ENCODE measurements at regions not wholly inside any gene's neighbourhood (a gene's known extent, or its start where the extent isn't known, plus 50 kb on each side); places are given as distances from the start of the nearest gene placed in this dataset.
"Not testable (repeated sequence)": the region's sequence is repeated elsewhere in the genome, so short reads cannot be mapped to it uniquely, and the experiment has no call there.

DNA sequence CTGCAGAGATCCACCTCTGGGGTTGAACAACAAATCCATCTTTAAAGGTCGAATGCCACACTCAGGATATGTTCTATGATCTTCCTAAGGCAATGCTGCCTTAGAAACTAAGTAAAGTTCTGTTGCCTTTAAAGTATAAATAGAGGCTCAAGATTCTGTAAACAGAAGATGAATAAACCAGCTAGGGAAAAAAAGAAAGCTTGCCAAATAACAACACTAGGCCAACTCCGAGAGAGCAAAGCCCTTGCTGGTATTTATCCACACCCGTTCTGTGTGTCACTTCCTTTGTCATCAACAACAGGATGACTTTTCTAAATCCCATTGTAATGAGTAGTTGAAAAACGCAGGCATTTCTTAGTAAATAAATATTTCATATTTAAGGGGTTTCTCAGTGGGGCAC is 330.0 kb upstream of the GLI3 start:
- DNase-seq (ENCODE audit: low read depth in 2 of 2) = no peak

- no peak for DNase-seq (ENCODE audit: low read depth in 2 of 2)
Observed at GRCh38 chr7:42561797-42562196, 324.8 kb upstream of the GLI3 start.

GRCh38 chr7:42560866-42561265 is 323.9 kb upstream of the GLI3 start:
- no peak for DNase-seq (ENCODE audit: low read depth in 2 of 2)

GRCh38 chr7:42554932-42555331 is 317.9 kb upstream of the GLI3 start:
- DNase-seq (ENCODE audit: low read depth in 2 of 2) = not testable (repeated sequence)

- DNase-seq (ENCODE audit: low read depth in 2 of 2) = no peak
Observed at GRCh38 chr7:42552227-42552626, 315.2 kb upstream of the GLI3 start.

DNA sequence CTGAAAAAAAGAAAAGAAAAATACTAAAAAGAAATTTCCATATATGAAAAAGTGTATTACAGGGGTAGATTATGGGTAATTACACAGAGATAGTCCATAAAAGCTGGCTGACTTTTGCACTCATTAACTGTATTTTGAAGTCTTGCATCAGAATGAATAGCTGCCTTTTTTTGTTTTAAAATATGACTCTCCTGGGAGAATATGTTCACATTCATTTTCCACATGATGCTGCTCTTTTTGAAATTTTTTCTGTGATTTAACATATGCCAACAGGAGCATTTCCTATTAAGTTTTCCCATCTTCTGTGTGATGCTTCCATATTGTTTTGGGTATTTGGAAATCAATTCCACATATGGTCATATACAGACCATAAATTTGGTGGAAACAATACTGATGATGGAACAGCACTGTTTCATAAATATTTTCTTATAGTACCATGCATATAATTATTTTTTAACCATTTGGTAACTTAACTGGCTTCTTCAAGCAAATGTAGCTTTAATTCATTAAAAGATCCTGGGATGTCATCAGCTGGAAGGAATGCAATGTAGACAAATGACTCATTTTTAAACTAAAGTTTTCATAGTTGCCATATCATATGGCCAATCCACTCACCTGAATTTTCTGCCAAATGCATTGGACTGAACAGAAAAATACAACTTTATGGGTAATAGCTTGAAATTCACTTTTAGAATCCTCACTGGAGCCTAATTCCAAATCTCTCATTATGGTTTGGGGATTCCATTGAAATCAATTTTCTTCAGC is 313.9 kb upstream of the GLI3 start:
- no peak for DNase-seq (ENCODE audit: low read depth in 2 of 2)

GRCh38 chr7:42549866-42550485 is 313.0 kb upstream of the GLI3 start:
- DNase-seq (ENCODE audit: low read depth in 2 of 2) = no peak

DNA sequence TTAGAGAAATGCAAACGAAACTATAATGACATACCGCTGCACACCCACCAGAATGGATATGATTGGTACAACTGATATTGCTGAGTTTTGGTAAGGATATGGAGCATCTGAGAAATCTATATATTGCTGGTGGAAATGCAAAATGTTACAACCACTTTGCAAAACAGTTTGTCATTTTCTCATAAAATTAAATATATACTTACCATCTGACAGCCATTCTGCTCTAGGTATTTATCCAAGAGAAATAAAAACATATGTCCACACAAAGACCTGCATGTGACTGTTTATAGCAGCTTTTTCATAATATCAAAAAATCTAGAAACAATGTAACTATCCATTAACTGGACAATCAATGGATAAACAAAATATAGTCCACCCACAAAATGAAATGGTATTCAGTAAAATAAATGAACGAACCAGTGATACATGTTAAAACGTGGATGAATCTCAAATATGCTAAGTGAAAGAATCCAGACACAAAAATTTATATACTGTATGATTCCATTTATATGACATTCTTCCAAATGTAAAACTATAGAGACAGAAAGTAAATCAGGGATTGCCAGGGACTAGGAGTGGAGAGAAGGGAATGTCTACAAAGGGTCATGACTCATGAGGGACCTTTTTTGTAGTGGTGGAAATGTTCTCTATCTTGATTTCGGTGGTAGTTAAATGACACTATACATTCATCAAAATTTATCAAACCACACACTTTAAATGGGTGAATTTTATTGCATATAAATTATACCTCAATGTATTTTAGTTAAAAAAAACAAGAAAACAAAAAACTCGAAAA is 312.0 kb upstream of the GLI3 start:
- no peak for DNase-seq (ENCODE audit: low read depth in 2 of 2)

DNA sequence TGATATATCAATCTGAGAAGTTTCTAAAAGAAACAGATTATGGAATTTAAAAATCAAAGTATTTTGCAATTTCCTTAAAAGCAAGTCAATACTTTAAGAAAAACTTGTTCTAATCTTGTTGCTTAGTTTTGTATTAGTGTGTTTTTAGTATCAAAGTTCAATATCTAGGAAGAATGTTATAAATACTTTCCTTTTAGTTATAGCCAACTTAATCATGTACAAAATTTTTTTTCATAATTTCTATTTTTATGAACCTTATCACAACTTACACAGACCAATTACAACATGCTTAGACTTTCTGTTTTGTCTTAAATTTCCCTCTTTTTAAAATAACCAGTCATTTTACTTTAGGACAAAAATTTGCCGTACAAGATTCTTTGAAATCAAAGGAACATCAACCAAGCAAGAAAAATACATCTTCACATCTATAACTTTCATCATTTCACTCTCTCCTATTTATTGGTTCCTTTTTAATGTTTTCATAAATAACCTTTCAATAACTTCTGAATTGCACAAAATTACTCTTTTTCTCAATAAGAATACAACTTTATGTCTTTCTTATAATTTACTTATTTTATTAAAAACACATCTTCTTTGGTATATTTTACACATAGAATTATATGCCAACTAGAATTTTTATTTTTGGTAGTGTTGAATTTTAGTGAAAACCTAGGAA is 308.2 kb upstream of the GLI3 start:
- no peak for DNase-seq (ENCODE audit: low read depth in 2 of 2)

GRCh38 chr7:42543953-42544352 is 306.9 kb upstream of the GLI3 start:
- DNase-seq (ENCODE audit: low read depth in 2 of 2) = no peak

DNA sequence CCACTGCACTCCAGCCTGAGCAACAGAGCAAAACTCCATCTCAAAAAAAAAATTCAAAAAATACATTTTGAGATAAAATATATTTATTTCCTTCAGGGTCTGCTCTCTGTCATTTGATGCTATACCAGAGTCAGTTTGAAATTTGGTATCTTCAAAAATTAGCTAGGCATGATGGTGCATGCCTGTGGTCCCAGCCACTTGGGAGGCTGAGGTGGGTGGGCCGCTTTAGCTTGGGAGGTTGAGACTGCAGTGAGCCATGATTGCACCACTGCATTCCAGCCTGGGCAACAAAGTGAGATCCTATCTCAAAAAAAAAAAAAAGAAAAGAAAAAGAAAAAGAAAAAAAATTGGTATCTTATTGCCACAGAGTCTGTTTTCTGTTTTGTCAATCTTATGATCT is 305.4 kb upstream of the GLI3 start:
- DNase-seq (ENCODE audit: low read depth in 2 of 2) = not testable (repeated sequence)

- no peak for DNase-seq (ENCODE audit: low read depth in 2 of 2)
Observed at GRCh38 chr7:42534441-42534840, 297.4 kb upstream of the GLI3 start.

- DNase-seq (ENCODE audit: low read depth in 2 of 2) = no peak
Observed at GRCh38 chr7:42527004-42527403, 290.0 kb upstream of the GLI3 start.

DNA sequence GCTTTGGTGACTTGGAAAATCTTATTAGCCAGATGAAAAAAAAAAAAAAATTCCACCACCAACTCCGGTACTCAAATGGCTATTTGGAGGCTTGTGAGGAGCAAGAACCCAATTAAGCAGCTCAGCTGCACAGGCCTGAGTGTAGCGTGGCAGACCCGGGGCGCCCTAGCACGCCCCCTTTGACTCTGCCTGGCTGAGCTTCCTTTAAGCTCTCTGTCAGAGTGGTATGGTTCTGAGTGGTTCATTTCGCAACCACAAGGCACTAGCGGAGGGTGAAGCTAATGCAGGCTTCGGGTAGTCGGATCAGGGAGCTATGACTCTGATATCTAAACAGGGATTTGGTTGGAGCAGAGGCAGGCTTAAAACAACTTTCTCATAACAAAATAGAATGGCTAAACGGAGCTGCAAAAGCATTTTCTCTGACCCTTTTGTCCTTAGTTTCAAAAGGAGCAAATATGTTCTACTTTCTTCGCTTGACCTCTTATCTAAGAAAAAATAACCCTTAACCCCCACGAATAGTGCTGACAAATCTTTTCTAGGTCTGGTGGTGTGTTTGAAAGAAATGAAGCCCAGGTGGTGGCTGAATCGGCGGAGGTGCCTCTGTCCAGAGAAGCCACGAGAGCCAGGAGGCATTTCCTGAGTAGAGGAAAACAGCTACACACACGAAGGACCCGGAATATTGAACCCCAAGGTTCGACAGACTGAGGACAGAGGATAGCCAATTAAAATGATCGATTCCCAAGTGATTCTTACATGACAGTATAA is 285.4 kb upstream of the GLI3 start:
- no peak for DNase-seq (ENCODE audit: low read depth in 2 of 2)

DNA sequence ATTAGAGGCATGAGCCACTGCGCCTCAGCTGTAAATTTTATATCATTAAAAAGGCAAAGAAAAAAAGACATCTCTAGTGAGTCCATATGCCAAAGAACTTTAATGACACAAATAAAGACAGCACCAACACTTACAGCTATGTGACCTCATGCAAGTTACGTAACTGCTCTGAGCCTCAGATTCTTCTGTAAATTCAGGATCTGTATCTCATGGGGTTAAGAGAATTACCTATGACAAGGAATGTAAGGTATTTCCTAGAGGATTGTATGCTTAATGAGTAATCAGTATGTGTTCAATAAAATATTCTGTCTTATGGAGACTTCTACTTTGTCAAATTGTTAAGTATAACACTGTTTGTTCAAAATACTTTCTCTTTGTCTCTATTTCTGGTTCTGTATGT is 274.0 kb upstream of the GLI3 start:
- no peak for DNase-seq (ENCODE audit: low read depth in 2 of 2)

DNA sequence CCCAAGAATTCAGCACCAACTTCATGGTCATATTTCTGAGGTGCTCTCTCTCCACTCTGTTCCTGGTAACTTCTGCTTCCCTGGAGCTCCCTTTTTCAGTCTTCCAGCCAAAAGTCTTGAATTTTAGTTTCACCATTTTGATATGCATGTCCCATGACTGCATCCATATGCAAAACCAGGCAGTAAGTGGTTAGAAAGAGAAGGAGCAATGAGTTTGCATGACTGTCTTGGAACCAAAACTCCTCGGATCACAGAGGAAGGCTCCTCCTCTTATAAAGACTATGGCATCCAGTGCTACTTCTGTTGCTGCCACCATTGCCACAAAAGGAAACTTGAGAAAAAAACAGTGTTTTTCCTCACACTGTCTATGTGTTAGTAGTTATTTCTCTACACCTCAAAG is 269.1 kb upstream of the GLI3 start:
- DNase-seq (ENCODE audit: low read depth in 2 of 2) = no peak

DNA sequence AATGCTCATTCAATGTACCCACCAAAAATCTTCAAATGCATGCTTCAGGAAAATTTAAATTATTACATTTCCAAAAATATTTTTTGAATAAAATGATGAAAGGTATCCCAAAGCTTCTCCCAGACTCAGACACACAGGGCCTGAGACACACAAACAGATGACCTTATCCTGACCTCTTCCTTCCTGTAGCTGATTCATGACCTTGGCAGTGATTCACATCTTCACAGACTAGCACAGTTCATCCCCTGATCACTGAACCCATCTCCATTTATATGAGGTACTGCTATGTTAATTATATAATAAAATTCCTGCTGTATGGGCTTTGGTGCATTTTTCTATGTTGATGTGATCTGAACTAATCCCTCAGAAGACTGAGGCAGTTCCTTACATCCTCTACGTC is 265.0 kb upstream of the GLI3 start:
- DNase-seq (ENCODE audit: low read depth in 2 of 2) = no peak

- DNase-seq (ENCODE audit: low read depth in 2 of 2) = no peak
Observed at GRCh38 chr7:42495256-42495655, 258.2 kb upstream of the GLI3 start.

- DNase-seq (ENCODE audit: low read depth in 2 of 2) = no peak
Observed at GRCh38 chr7:42494736-42495135, 257.7 kb upstream of the GLI3 start.

DNA sequence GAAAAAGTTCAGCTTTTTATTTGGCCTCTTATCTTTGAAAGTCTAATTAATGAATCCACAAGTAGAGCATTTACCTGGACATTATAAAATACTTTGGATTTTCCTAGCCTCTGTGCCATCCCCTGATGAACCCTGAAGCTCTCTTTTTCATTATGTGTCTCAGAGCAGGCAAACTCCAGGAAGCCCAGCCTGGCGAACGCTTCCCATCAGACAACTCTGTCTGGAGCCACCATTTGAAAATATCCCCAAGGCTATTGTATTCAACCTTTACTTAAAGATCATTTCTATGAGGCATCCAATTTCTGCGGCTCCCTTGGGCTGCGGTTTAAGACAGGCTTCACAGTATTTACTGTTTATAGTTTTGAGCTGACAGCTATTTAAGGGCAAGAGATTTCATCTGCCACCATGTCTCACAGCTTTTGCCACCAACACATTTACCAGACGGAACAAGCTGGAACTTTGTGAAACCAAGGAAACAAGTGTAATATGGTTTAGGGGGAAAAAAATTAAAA is 257.2 kb upstream of the GLI3 start:
- no peak for DNase-seq (ENCODE audit: low read depth in 2 of 2)

All from stimulated activated CD8-positive, alpha-beta memory T cell treated with anti-CD3 and anti-CD28 coated beads, Interleukin-2, amount 100 ng/mL, for 48 hours (primary cell).